ENCODE measurements at regions not wholly inside any gene's neighbourhood (a gene's known extent, or its start where the extent isn't known, plus 50 kb on each side); places are given as distances from the start of the nearest gene placed in this dataset.

- no peak for DNase-seq
Measured at GRCh38 chr2:157933160-157933920, 57.2 kb upstream of the ACVR1 start.

- no peak for DNase-seq
Measured at GRCh38 chr2:157932480-157933159, 56.5 kb upstream of the ACVR1 start.

- no peak for DNase-seq
Measured at GRCh38 chr2:157931542-157931941, 55.4 kb upstream of the ACVR1 start.

GRCh38 chr2:157930728-157931127 lies 54.6 kb upstream of the ACVR1 start:
- no peak for DNase-seq

GRCh38 chr2:157929871-157930667 lies 53.9 kb upstream of the ACVR1 start:
- no peak for DNase-seq

GRCh38 chr2:157928372-157928771 lies 52.2 kb upstream of the ACVR1 start:
- no peak for DNase-seq

- no peak for DNase-seq
Measured at GRCh38 chr2:157927155-157927554, 51.0 kb upstream of the ACVR1 start.

Data from CD4-positive, alpha-beta T cell treated with Interleukin-21 for 1 hour (primary cell).